Neuron (in vitro differentiated cells): ENCODE measurements at regions not wholly inside any gene's neighbourhood (a gene's known extent, or its start where the extent isn't known, plus 50 kb on each side); places are given as distances from the start of the nearest gene placed in this dataset.

Experiments
- H2AFZ ChIP-seq: one replicate; pipeline ENCODE4 v1.6.1; 2013; ENCODE audit warnings: low read depth, mild to moderate bottlenecking, inconsistent platforms, low read length, moderate library complexity
- H3K27me3 ChIP-seq: one replicate; pipeline ENCODE4 v1.6.1; 2013; ENCODE audit warnings: low read length; ENCODE audit not compliant: insufficient read depth
- H3K36me3 ChIP-seq: one replicate; pipeline ENCODE4 v1.6.1; 2013; ENCODE audit warnings: low read length; ENCODE audit not compliant: insufficient read depth
- H3K4me1 ChIP-seq: one replicate; pipeline ENCODE4 v1.6.1; 2013; ENCODE audit warnings: low read length; ENCODE audit not compliant: insufficient read depth
- H3K4me3 ChIP-seq: 2 replicates; pipeline ENCODE4 v1.5.1; 2013; ENCODE audit warnings: mild to moderate bottlenecking, low read length, moderate library complexity
- H3K9me3 ChIP-seq: one replicate; pipeline ENCODE4 v1.6.1; 2013; ENCODE audit warnings: low read length

GRCh38 chr9:107807183-107807582 lies 317.6 kb upstream of the KLF4 start:
- Histone ChIP-seq H2AFZ (no peak overlapping the region), H3K36me3 (no peaks in the 10 kb centered on the region), H3K9me3 (no peaks in the 10 kb centered on the region), H3K4me1 (no peaks in the 10 kb centered on the region), H3K27me3 (no peaks in the 10 kb centered on the region), H3K4me3 (no peak overlapping the region)

- Histone ChIP-seq H3K36me3 (no peaks in the 10 kb centered on the region), H3K9me3 (no peaks in the 10 kb centered on the region), H3K4me3 (no peak overlapping the region), H2AFZ (no peak overlapping the region), H3K4me1 (no peaks in the 10 kb centered on the region), H3K27me3 (no peaks in the 10 kb centered on the region)
Observed at GRCh38 chr9:107805201-107805600, 315.6 kb upstream of the KLF4 start.

- H3K27me3 ChIP-seq, result no peaks in the 10 kb centered on the region
- H3K36me3 ChIP-seq, result no peaks in the 10 kb centered on the region
- no peak overlapping the region for H3K4me3 ChIP-seq
- H3K9me3 ChIP-seq, result no peaks in the 10 kb centered on the region
- no peaks in the 10 kb centered on the region for H3K4me1 ChIP-seq
- no peak overlapping the region for H2AFZ ChIP-seq
Observed at GRCh38 chr9:107794259-107794658, 304.7 kb upstream of the KLF4 start.

GRCh38 chr9:107793541-107793940 lies 304.0 kb upstream of the KLF4 start:
- H2AFZ ChIP-seq, result no peak overlapping the region
- no peaks in the 10 kb centered on the region for H3K36me3 ChIP-seq
- no peak overlapping the region for H3K4me3 ChIP-seq
- no peaks in the 10 kb centered on the region for H3K9me3 ChIP-seq
- H3K4me1 ChIP-seq, result no peaks in the 10 kb centered on the region
- no peaks in the 10 kb centered on the region for H3K27me3 ChIP-seq

- no peak overlapping the region for H3K4me3 ChIP-seq
- H3K4me1 ChIP-seq, result no peaks in the 10 kb centered on the region
- H3K27me3 ChIP-seq, result no peaks in the 10 kb centered on the region
- no peaks in the 10 kb centered on the region for H3K36me3 ChIP-seq
- no peaks in the 10 kb centered on the region for H3K9me3 ChIP-seq
- H2AFZ ChIP-seq, result no peak overlapping the region
Observed at GRCh38 chr9:107792596-107792995, 303.0 kb upstream of the KLF4 start.

GRCh38 chr9:107792006-107792405 lies 302.4 kb upstream of the KLF4 start:
- no peak overlapping the region for H3K4me3 ChIP-seq
- H3K9me3 ChIP-seq, result no peaks in the 10 kb centered on the region
- H2AFZ ChIP-seq, result no peak overlapping the region
- no peaks in the 10 kb centered on the region for H3K4me1 ChIP-seq
- H3K36me3 ChIP-seq, result no peaks in the 10 kb centered on the region
- H3K27me3 ChIP-seq, result no peaks in the 10 kb centered on the region

- Histone ChIP-seq H2AFZ (no peak overlapping the region), H3K27me3 (no peaks in the 10 kb centered on the region), H3K36me3 (no peaks in the 10 kb centered on the region), H3K4me1 (no peaks in the 10 kb centered on the region), H3K4me3 (no peak overlapping the region), H3K9me3 (no peaks in the 10 kb centered on the region)
Observed at GRCh38 chr9:107789001-107789700, 299.6 kb upstream of the KLF4 start.

- no peaks in the 10 kb centered on the region for H3K27me3 ChIP-seq
- no peak overlapping the region for H2AFZ ChIP-seq
- H3K4me3 ChIP-seq, result no peak overlapping the region
- H3K9me3 ChIP-seq, result no peaks in the 10 kb centered on the region
- no peaks in the 10 kb centered on the region for H3K4me1 ChIP-seq
- no peaks in the 10 kb centered on the region for H3K36me3 ChIP-seq
Observed at GRCh38 chr9:107786561-107786960, 297.0 kb upstream of the KLF4 start.

- Histone ChIP-seq H3K36me3 (no peaks in the 10 kb centered on the region), H3K9me3 (no peaks in the 10 kb centered on the region), H3K27me3 (no peaks in the 10 kb centered on the region), H3K4me3 (no peak overlapping the region), H2AFZ (no peak overlapping the region), H3K4me1 (no peaks in the 10 kb centered on the region)
Observed at GRCh38 chr9:107784235-107784958, 294.8 kb upstream of the KLF4 start.

GRCh38 chr9:107782789-107783188 lies 293.2 kb upstream of the KLF4 start:
- no peak overlapping the region for H2AFZ ChIP-seq
- no peaks in the 10 kb centered on the region for H3K27me3 ChIP-seq
- no peak overlapping the region for H3K4me3 ChIP-seq
- H3K9me3 ChIP-seq, result no peaks in the 10 kb centered on the region
- no peaks in the 10 kb centered on the region for H3K4me1 ChIP-seq
- no peaks in the 10 kb centered on the region for H3K36me3 ChIP-seq

- Histone ChIP-seq H3K9me3 (no peaks in the 10 kb centered on the region), H2AFZ (no peak overlapping the region), H3K4me3 (no peak overlapping the region), H3K4me1 (no peaks in the 10 kb centered on the region), H3K36me3 (no peaks in the 10 kb centered on the region), H3K27me3 (no peaks in the 10 kb centered on the region)
Observed at GRCh38 chr9:107782381-107782780, 292.8 kb upstream of the KLF4 start.

GRCh38 chr9:107780960-107781359 lies 291.4 kb upstream of the KLF4 start:
- Histone ChIP-seq H3K4me1 (no peaks in the 10 kb centered on the region), H3K4me3 (no peak overlapping the region), H3K36me3 (no peaks in the 10 kb centered on the region), H3K9me3 (no peaks in the 10 kb centered on the region), H3K27me3 (no peaks in the 10 kb centered on the region), H2AFZ (no peak overlapping the region)

- no peak overlapping the region for H3K4me3 ChIP-seq
- H3K27me3 ChIP-seq, result no peaks in the 10 kb centered on the region
- no peak overlapping the region for H2AFZ ChIP-seq
- no peaks in the 10 kb centered on the region for H3K4me1 ChIP-seq
- no peaks in the 10 kb centered on the region for H3K9me3 ChIP-seq
- no peaks in the 10 kb centered on the region for H3K36me3 ChIP-seq
Observed at GRCh38 chr9:107779731-107780130, 290.2 kb upstream of the KLF4 start.

GRCh38 chr9:107778661-107779060 lies 289.1 kb upstream of the KLF4 start:
- Histone ChIP-seq H3K9me3 (no peaks in the 10 kb centered on the region), H3K4me3 (no peak overlapping the region), H3K27me3 (no peaks in the 10 kb centered on the region), H2AFZ (no peak overlapping the region), H3K4me1 (no peaks in the 10 kb centered on the region), H3K36me3 (no peaks in the 10 kb centered on the region)
